Gastrocnemius medialis (tissue), 4 donors: ENCODE measurements at regions not wholly inside any gene's neighbourhood (a gene's known extent, or its start where the extent isn't known, plus 50 kb on each side); places are given as distances from the start of the nearest gene placed in this dataset.

Source experiments
- POLR2A ChIP-seq, 2 donors: fragments of 450-650 bp; IDR thresholded peaks; one replicate each; pipeline ENCODE4 v1.6.1; 2017; ENCODE audit warnings: antibody characterized with exemption in 2 of 2, mild to moderate bottlenecking in 2 of 2, moderate library complexity in 2 of 2
- TF ChIP-seq, protein P1 (sequence below), 5 experiments: fragments of 450-650 bp in 3 of 5; fragments of 200-600 bp in 2 of 5; sonication (generic) in 2 of 5; IDR thresholded peaks in 4 of 5; conservative IDR thresholded peaks in 1 of 5; 1 replicate in 4 of 5; 2 replicates in 1 of 5; pipeline ENCODE4 v1.5.1; 2016 to 2019; ENCODE audit warnings: antibody characterized with exemption in 5 of 5, mild to moderate bottlenecking in 3 of 5, moderate library complexity in 3 of 5

DNA sequence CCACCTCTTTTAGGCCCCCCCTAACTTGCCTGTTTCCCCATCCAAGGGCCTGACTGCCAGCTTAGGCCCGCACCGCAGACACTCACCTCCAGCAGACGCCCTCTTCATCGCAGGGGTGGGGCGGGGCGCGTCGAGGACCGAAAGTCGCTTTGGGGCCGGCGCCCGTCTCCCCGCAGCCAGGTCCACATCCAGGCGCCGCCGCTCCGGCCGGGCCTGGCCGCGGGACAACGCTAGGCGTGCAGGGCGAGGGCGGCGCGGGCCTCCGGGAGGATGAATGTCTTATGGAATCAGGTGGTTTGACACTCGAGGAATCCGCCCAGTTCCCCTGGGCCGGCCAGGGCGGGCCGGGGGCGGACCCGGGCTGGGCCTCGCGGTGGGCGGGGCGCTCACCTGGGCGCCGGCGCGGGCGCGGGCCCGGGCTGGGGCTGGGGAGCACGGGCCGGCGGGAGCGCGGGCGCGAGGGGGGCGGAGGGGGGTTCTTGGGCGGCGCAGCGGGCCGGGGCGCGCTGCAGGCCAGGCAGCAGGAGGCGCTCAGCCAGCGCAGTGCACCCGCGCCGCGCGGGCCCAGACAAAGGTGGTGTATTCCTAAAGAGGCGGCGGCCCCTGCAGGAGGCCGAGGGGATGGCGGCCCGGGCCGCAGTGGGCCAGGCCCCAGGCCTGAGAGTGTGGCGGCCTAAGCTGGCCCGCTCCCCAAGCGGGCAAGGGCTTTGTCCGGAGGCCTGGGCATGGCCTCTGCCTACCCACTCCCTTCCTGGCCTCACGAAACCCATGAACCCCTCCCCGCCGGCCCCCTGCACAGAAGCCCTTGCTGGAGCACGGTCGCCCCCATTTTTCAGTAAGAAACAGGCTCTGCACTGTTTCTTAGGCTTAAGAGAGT, 177.6 kb downstream of the IGLL1 start:
- TF ChIP-seq, protein P1, sequence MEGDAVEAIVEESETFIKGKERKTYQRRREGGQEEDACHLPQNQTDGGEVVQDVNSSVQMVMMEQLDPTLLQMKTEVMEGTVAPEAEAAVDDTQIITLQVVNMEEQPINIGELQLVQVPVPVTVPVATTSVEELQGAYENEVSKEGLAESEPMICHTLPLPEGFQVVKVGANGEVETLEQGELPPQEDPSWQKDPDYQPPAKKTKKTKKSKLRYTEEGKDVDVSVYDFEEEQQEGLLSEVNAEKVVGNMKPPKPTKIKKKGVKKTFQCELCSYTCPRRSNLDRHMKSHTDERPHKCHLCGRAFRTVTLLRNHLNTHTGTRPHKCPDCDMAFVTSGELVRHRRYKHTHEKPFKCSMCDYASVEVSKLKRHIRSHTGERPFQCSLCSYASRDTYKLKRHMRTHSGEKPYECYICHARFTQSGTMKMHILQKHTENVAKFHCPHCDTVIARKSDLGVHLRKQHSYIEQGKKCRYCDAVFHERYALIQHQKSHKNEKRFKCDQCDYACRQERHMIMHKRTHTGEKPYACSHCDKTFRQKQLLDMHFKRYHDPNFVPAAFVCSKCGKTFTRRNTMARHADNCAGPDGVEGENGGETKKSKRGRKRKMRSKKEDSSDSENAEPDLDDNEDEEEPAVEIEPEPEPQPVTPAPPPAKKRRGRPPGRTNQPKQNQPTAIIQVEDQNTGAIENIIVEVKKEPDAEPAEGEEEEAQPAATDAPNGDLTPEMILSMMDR (IDR thresholded peaks at IDR 0.05 in 4 of 5, conservative IDR thresholded peaks at IDR 0.05 in 1 of 5) = peak in 2 of 5 experiments; percentile 19 to 21
- TF ChIP-seq POLR2A (IDR thresholded peaks at IDR 0.05) = no peak
